Stomach (tissue), 8 donors: ENCODE measurements at regions not wholly inside any gene's neighbourhood (a gene's known extent, or its start where the extent isn't known, plus 50 kb on each side); places are given as distances from the start of the nearest gene placed in this dataset.

Experiments used
- DNase-seq, 2 donors: peaks; one replicate each; pipeline versions ENCODE4 v3.0.0 to v3.0.0-alpha.2; 2013 to 2019
- H3K27ac ChIP-seq, 5 donors: fragments of 200-600 bp in 4 of 5; sonication (generic) in 4 of 5; one replicate each; pipeline ENCODE4 v1.5.1; 2013 to 2019; ENCODE audit warnings: mild to moderate bottlenecking in 1 of 5, moderate library complexity in 1 of 5
- H3K27me3 ChIP-seq, 3 donors: fragments of 200-600 bp; sonication (generic); one replicate each; pipeline ENCODE4 v1.5.1; 2017 to 2019; ENCODE audit warnings: mixed run types in 1 of 3
- H3K36me3 ChIP-seq, 4 donors: fragments of 200-600 bp; sonication (generic); 1 replicate in 3 of 4; 2 replicates in 1 of 4; pipeline ENCODE4 v1.5.1; 2016 to 2019
- H3K4me1 ChIP-seq, 4 donors: fragments of 200-600 bp; sonication (generic); one replicate each; pipeline ENCODE4 v1.5.1; 2016 to 2019
- H3K4me3 ChIP-seq, 4 donors: fragments of 200-600 bp; sonication (generic) in 3 of 4; one replicate each; pipeline ENCODE4 v1.5.1; 2016 to 2019; ENCODE audit warnings: mild to moderate bottlenecking in 1 of 4
- H3K9me3 ChIP-seq, 4 donors: fragments of 200-600 bp; sonication (generic); one replicate each; pipeline ENCODE4 v1.5.1; 2016 to 2019
- EP300 ChIP-seq: sonication (generic); formaldehyde crosslinking; IDR thresholded peaks from one replicate; pipeline ENCODE4 v1.6.1; 2017; ENCODE audit warnings: antibody characterized with exemption
- POLR2A ChIP-seq, 4 donors: fragments of 450-650 bp; IDR thresholded peaks; one replicate each; pipeline ENCODE4 v1.6.1; 2016; ENCODE audit warnings: antibody characterized with exemption in 4 of 4, control low read depth in 2 of 4, mild to moderate bottlenecking in 1 of 4, moderate library complexity in 1 of 4
- POLR2AphosphoS5 ChIP-seq, 3 donors: sonication (generic); formaldehyde crosslinking; IDR thresholded peaks; one replicate each; pipeline ENCODE4 v1.6.1; 2016; ENCODE audit warnings: antibody characterized with exemption in 3 of 3
- WGBS, 5 donors: extraction: QIAGEN DNeasy Blood & Tissue Kit in 3 of 5; methylation state at CpG; one replicate each; pipeline versions ENCODE4 v1.1.5 to v1.1.7; 2013 to 2018; 5-methylcytosine and 5-hydroxymethylcytosine counted together
- intact Hi-C: fragments of 100-400 bp; cut with DNase I; formaldehyde crosslinking; loops from one replicate; pipeline ENCODE4 v1.15.1; 2023; ENCODE audit warnings: low total_unique reads
- TF ChIP-seq, protein P1 (sequence below), 7 experiments: fragments of 450-650 bp in 4 of 7; fragments of 200-600 bp in 3 of 7; sonication (generic) in 3 of 7; IDR thresholded peaks; one replicate each; pipeline ENCODE4 v1.5.1; 2016 to 2019; ENCODE audit warnings: antibody characterized with exemption in 7 of 7, control low read depth in 2 of 7, mild to moderate bottlenecking in 1 of 7
- donor health status: healthy with polysubstance abuse.
- donor health status: Bipolar disorder and iron deficiency.
- donor health status: healthy.

GRCh38 chr22:22834204-22834603 is 53.4 kb upstream of the IGLL5 start:
- Histone ChIP-seq H3K4me1 (no peaks in the 10 kb centered on the region), H3K27me3 (peaks cover 0 to 27% (median 8%) of the 10 kb centered on the region in 3 donors), H3K9me3 (peaks cover 0 to 14% (median 13%) of the 10 kb centered on the region in 4 donors), H3K36me3 (no peaks in the 10 kb centered on the region), H3K27ac (no peak overlapping the region), H3K4me3 (no peak overlapping the region)
- 50 to 69% (median 63%) methylated on average over 3 of the region's 3 CpGs for WGBS, 5 donors
- DNase-seq, result no peak
- intact Hi-C loops, result no loop called here
- TF ChIP-seq EP300 (no peak), POLR2A (IDR thresholded peaks at IDR 0.05) (no peak), POLR2AphosphoS5 (IDR thresholded peaks at IDR 0.05) (no peak)
- TF ChIP-seq, protein P1, sequence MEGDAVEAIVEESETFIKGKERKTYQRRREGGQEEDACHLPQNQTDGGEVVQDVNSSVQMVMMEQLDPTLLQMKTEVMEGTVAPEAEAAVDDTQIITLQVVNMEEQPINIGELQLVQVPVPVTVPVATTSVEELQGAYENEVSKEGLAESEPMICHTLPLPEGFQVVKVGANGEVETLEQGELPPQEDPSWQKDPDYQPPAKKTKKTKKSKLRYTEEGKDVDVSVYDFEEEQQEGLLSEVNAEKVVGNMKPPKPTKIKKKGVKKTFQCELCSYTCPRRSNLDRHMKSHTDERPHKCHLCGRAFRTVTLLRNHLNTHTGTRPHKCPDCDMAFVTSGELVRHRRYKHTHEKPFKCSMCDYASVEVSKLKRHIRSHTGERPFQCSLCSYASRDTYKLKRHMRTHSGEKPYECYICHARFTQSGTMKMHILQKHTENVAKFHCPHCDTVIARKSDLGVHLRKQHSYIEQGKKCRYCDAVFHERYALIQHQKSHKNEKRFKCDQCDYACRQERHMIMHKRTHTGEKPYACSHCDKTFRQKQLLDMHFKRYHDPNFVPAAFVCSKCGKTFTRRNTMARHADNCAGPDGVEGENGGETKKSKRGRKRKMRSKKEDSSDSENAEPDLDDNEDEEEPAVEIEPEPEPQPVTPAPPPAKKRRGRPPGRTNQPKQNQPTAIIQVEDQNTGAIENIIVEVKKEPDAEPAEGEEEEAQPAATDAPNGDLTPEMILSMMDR (IDR thresholded peaks at IDR 0.05), result no peak

DNA sequence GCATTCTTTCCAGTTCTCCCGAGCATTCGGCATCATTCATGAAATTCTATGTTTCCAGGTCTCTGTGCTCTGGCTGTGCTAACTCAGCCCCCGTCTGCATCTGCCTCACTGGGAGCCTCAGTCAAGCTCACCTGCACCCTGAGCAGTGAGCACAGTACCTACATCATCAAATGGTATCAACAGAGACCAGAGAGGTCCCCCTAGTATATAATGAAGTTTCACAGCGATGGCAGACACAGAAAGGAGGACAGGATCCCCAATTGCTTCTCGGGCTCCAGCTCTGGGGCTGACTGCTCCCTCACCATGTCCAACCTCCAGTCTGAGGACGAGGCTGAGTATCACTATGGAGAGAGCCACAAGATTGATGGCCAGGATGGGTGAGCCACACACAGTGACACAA is 52.8 kb upstream of the IGLL5 start:
- H3K36me3 ChIP-seq, result no peaks in the 10 kb centered on the region
- no peaks in the 10 kb centered on the region for H3K4me1 ChIP-seq
- peaks cover 0 to 27% (median 8%) of the 10 kb centered on the region in 3 donors for H3K27me3 ChIP-seq
- intact Hi-C loops, result no loop called here
- WGBS, 5 donors, result 75 to 79% (median 79%) methylated on average over 6 of the region's 6 CpGs
- TF ChIP-seq, protein P1 (IDR thresholded peaks at IDR 0.05), result no peak
- TF ChIP-seq EP300 (no peak), POLR2A (IDR thresholded peaks at IDR 0.05) (no peak), POLR2AphosphoS5 (IDR thresholded peaks at IDR 0.05) (no peak)
- H3K27ac ChIP-seq, result no peak overlapping the region
- no peak overlapping the region for H3K4me3 ChIP-seq
- no peak for DNase-seq
- H3K9me3 ChIP-seq, result peaks cover 0 to 14% (median 13%) of the 10 kb centered on the region in 4 donors

GRCh38 chr22:22835242-22835641 is 52.4 kb upstream of the IGLL5 start:
- no peak overlapping the region for H3K27ac ChIP-seq
- H3K9me3 ChIP-seq, result peaks cover 0 to 12% (median 11%) of the 10 kb centered on the region in 4 donors
- no peak overlapping the region for H3K4me3 ChIP-seq
- H3K27me3 ChIP-seq, result peaks cover 0 to 27% (median 8%) of the 10 kb centered on the region in 3 donors
- intact Hi-C loops, result no loop called here
- H3K4me1 ChIP-seq, result no peaks in the 10 kb centered on the region
- no peak for DNase-seq
- WGBS, 5 donors, result 78 to 82% (median 79%) methylated on average over 4 of the region's 4 CpGs
- no peak for TF ChIP-seq POLR2AphosphoS5 (IDR thresholded peaks at IDR 0.05)
- TF ChIP-seq, protein P1 (IDR thresholded peaks at IDR 0.05), result no peak
- TF ChIP-seq EP300, result no peak
- no peak for TF ChIP-seq POLR2A (IDR thresholded peaks at IDR 0.05)
- no peaks in the 10 kb centered on the region for H3K36me3 ChIP-seq

- Histone ChIP-seq H3K9me3 (peaks cover 0 to 6% (median 5%) of the 10 kb centered on the region in 4 donors), H3K27ac (no peak overlapping the region), H3K36me3 (no peaks in the 10 kb centered on the region), H3K27me3 (peaks cover 0 to 27% (median 8%) of the 10 kb centered on the region in 3 donors), H3K4me1 (no peaks in the 10 kb centered on the region), H3K4me3 (no peak overlapping the region)
- DNase-seq, result no peak
- TF ChIP-seq EP300 (no peak), POLR2AphosphoS5 (IDR thresholded peaks at IDR 0.05) (no peak), POLR2A (IDR thresholded peaks at IDR 0.05) (no peak)
- TF ChIP-seq, protein P1 (IDR thresholded peaks at IDR 0.05), result no peak
- WGBS, 5 donors, result 64 to 69% (median 67%) methylated on average over 3 of the region's 3 CpGs
- intact Hi-C loops, result no loop called here
These were observed 51.8 kb upstream of the IGLL5 start for GRCh38 chr22:22835771-22836291.
